Natural killer cell (primary cell): ENCODE measurements at regions not wholly inside any gene's neighbourhood (a gene's known extent, or its start where the extent isn't known, plus 50 kb on each side); places are given as distances from the start of the nearest gene placed in this dataset.

Source experiments
- ATAC-seq, 3 donors: fragments of 150-1000 bp in 2 of 3; fragments of 200-7000 bp in 1 of 3; cut with Tn5 transposase; 1 replicate in 1 of 3; 2 replicates in 2 of 3; pipeline ENCODE4 v1.10.0; 2021; ENCODE audit warnings: mild to moderate bottlenecking in 2 of 3, moderate library complexity in 2 of 3
- DNase-seq, 2 donors: peaks; one replicate each; pipeline versions ENCODE4 v3.0.0 to v3.0.0-alpha.2; 2013 to 2021; ENCODE audit warnings: mixed read lengths in 1 of 2
- H3K27ac ChIP-seq: one replicate; pipeline ENCODE4 v1.5.1; 2013; ENCODE audit warnings: mild to moderate bottlenecking, low read length
- H3K27me3 ChIP-seq: one replicate; pipeline ENCODE4 v1.6.1; 2013; ENCODE audit warnings: low read length; ENCODE audit not compliant: control insufficient read depth, insufficient read depth
- H3K36me3 ChIP-seq: one replicate; pipeline ENCODE4 v1.6.1; 2013; ENCODE audit warnings: low read length; ENCODE audit not compliant: control insufficient read depth, insufficient read depth
- H3K4me1 ChIP-seq: one replicate; pipeline ENCODE4 v1.6.1; 2013; ENCODE audit warnings: low read length; ENCODE audit not compliant: control insufficient read depth, insufficient read depth
- H3K4me3 ChIP-seq: one replicate; pipeline ENCODE4 v1.5.1; 2013; ENCODE audit warnings: low read length
- H3K9me3 ChIP-seq: one replicate; pipeline ENCODE4 v1.6.1; 2013; ENCODE audit warnings: low read length; ENCODE audit not compliant: control insufficient read depth, insufficient read depth
- H3K27ac Mint-ChIP-seq, 2 donors: one replicate each; pipeline ENCODE4 v1.8.0; 2022; ENCODE audit warnings: mild to moderate bottlenecking in 2 of 2, mixed read lengths in 2 of 2, moderate library complexity in 1 of 2
- H3K27me3 Mint-ChIP-seq, 2 donors: one replicate each; pipeline ENCODE4 v1.8.0; 2022; ENCODE audit warnings: low read depth in 2 of 2, mixed read lengths in 2 of 2
- H3K36me3 Mint-ChIP-seq: one replicate; pipeline ENCODE4 v1.8.0; 2022; ENCODE audit warnings: mixed read lengths
- H3K4me1 Mint-ChIP-seq, 2 donors: one replicate each; pipeline ENCODE4 v1.8.0; 2022; ENCODE audit warnings: mixed read lengths in 2 of 2
- H3K4me3 Mint-ChIP-seq: one replicate; pipeline ENCODE4 v1.8.0; 2022; ENCODE audit warnings: mild to moderate bottlenecking, moderate library complexity, mixed read lengths
- H3K9me3 Mint-ChIP-seq, 2 donors: one replicate each; pipeline ENCODE4 v1.8.0; 2022; ENCODE audit warnings: mixed read lengths in 2 of 2
- WGBS: methylation state at CpG from one replicate; pipeline ENCODE4 v1.1.7; 2013; ENCODE audit warnings: missing lambda C conversion rate; ENCODE audit not compliant: insufficient coverage; 5-methylcytosine and 5-hydroxymethylcytosine counted together
- intact Hi-C: fragments of 100-400 bp; cut with micrococcal nuclease; formaldehyde crosslinking; loops from one replicate; pipeline ENCODE4 v1.14.2; 2022
- TF ChIP-seq, protein P1 (sequence below): fragments of 200-600 bp; IDR thresholded peaks from one replicate; pipeline ENCODE4 v1.8.0; 2022; ENCODE audit warnings: antibody characterized with exemption

DNA sequence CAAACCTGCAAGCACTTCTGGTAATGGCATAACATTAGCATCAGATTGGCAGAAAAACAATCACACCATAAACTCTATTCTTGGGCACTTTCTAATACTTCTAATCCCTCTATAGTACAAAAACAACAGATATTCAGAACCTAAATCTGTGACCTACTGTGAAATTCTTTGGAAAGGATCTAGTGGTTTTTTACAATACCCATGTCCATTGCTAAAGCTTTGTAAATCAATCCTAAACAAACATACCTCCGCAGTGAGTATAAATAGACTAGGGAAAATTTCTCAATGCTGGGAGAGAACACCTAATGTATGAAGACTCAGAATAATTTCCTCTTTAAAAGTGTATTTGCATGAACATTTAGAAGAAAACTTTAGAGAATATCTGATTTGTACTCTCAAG, 1098.5 kb upstream of the DDX18 start:
- no peaks in the 10 kb centered on the region for H3K36me3 ChIP-seq
- no peak overlapping the region for H3K27ac ChIP-seq
- no peak overlapping the region for H3K4me3 Mint-ChIP-seq
- H3K4me1 ChIP-seq = no peaks in the 10 kb centered on the region
- H3K4me1 Mint-ChIP-seq = no peaks in the 10 kb centered on the region
- H3K4me3 ChIP-seq = no peak overlapping the region
- no peaks in the 10 kb centered on the region for H3K27me3 Mint-ChIP-seq
- DNase-seq (no peak), ATAC-seq (no peak)
- H3K9me3 ChIP-seq = peaks cover 6% of the 10 kb centered on the region
- H3K36me3 Mint-ChIP-seq = no peaks in the 10 kb centered on the region
- no peak overlapping the region for H3K27ac Mint-ChIP-seq
- H3K27me3 ChIP-seq = no peaks in the 10 kb centered on the region
- WGBS = no CpG with 5 or more reads among the region's 1 CpG
- TF ChIP-seq, protein P1, sequence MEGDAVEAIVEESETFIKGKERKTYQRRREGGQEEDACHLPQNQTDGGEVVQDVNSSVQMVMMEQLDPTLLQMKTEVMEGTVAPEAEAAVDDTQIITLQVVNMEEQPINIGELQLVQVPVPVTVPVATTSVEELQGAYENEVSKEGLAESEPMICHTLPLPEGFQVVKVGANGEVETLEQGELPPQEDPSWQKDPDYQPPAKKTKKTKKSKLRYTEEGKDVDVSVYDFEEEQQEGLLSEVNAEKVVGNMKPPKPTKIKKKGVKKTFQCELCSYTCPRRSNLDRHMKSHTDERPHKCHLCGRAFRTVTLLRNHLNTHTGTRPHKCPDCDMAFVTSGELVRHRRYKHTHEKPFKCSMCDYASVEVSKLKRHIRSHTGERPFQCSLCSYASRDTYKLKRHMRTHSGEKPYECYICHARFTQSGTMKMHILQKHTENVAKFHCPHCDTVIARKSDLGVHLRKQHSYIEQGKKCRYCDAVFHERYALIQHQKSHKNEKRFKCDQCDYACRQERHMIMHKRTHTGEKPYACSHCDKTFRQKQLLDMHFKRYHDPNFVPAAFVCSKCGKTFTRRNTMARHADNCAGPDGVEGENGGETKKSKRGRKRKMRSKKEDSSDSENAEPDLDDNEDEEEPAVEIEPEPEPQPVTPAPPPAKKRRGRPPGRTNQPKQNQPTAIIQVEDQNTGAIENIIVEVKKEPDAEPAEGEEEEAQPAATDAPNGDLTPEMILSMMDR = no peak
- H3K9me3 Mint-ChIP-seq = peaks cover 8 to 17% of the 10 kb centered on the region in 2 donors
- intact Hi-C loops = no loop called here

GRCh38 chr2:116716444-116716843, 1098.0 kb upstream of the DDX18 start:
- ATAC-seq = no peak

GRCh38 chr2:116717832-116718231, 1096.7 kb upstream of the DDX18 start:
- no peak overlapping the region for H3K4me3 Mint-ChIP-seq
- H3K27me3 Mint-ChIP-seq = no peaks in the 10 kb centered on the region
- WGBS = 83% methylated on average over 4 of the region's 4 CpGs
- Histone ChIP-seq H3K4me1 (no peaks in the 10 kb centered on the region), H3K36me3 (no peaks in the 10 kb centered on the region), H3K27ac (no peak overlapping the region), H3K27me3 (no peaks in the 10 kb centered on the region), H3K9me3 (peaks cover 6% of the 10 kb centered on the region), H3K4me3 (no peak overlapping the region)
- ATAC-seq = no peak
- H3K36me3 Mint-ChIP-seq = no peaks in the 10 kb centered on the region
- TF ChIP-seq, protein P1 = no peak
- no peak overlapping the region for H3K27ac Mint-ChIP-seq
- H3K9me3 Mint-ChIP-seq = peaks cover 14 to 19% of the 10 kb centered on the region in 2 donors
- no peak for DNase-seq
- intact Hi-C loops = no loop called here
- H3K4me1 Mint-ChIP-seq = no peaks in the 10 kb centered on the region

More at GRCh38 chr2:116716444-116716843, 1098.0 kb upstream of the DDX18 start:
- TF ChIP-seq, protein P1 = no peak
- Histone ChIP-seq H3K27ac (no peak overlapping the region), H3K4me3 (no peak overlapping the region), H3K4me1 (no peaks in the 10 kb centered on the region), H3K27me3 (no peaks in the 10 kb centered on the region), H3K36me3 (no peaks in the 10 kb centered on the region), H3K9me3 (peaks cover 6% of the 10 kb centered on the region)
- intact Hi-C loops = no loop called here
- DNase-seq = no peak
- Mint-ChIP-seq H3K27me3 (no peaks in the 10 kb centered on the region), H3K9me3 (peaks cover 10 to 16% of the 10 kb centered on the region in 2 donors), H3K36me3 (no peaks in the 10 kb centered on the region), H3K4me3 (no peak overlapping the region), H3K27ac (no peak overlapping the region), H3K4me1 (no peaks in the 10 kb centered on the region)
- WGBS = 92% methylated on average over 2 of the region's 2 CpGs

DNA sequence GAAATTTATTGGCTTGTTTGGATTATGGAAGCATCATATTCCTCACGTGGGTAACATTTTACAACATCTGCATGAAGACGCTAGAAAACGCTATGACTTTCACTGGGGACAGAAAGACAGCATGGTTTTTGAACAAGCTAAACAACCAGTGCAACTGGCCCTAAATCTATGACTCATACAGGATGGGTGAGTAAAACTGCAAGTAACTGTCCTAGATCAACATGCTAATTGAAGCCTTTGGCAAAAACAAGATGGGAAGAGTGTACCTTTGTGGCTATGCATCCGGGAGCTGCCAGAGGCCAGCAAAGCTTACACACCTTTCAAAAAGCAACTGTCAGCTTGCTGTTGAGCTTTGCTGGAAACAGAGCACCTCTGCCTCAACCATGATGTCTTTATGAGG, 1096.0 kb upstream of the DDX18 start:
- DNase-seq (no peak), ATAC-seq (no peak)
- Mint-ChIP-seq H3K27ac (no peak overlapping the region), H3K4me1 (no peaks in the 10 kb centered on the region), H3K4me3 (no peak overlapping the region), H3K9me3 (peaks cover 16 to 17% of the 10 kb centered on the region in 2 donors), H3K27me3 (no peaks in the 10 kb centered on the region), H3K36me3 (peaks cover 3% of the 10 kb centered on the region)
- 80% methylated on average over 4 of the region's 4 CpGs for WGBS
- no peak overlapping the region for H3K27ac ChIP-seq
- H3K27me3 ChIP-seq = no peaks in the 10 kb centered on the region
- no peaks in the 10 kb centered on the region for H3K36me3 ChIP-seq
- H3K4me1 ChIP-seq = no peaks in the 10 kb centered on the region
- intact Hi-C loops = no loop called here
- TF ChIP-seq, protein P1 = no peak
- peaks cover 6% of the 10 kb centered on the region for H3K9me3 ChIP-seq
- H3K4me3 ChIP-seq = no peak overlapping the region
